Peyer's patch (tissue), 4 donors: ENCODE measurements at regions not wholly inside any gene's neighbourhood (a gene's known extent, or its start where the extent isn't known, plus 50 kb on each side); places are given as distances from the start of the nearest gene placed in this dataset.

ENCODE experiments used
- POLR2A ChIP-seq, 2 donors: fragments of 450-650 bp; IDR thresholded peaks; one replicate each; pipeline ENCODE4 v1.5.1; 2017; ENCODE audit warnings: antibody characterized with exemption in 2 of 2, mild to moderate bottlenecking in 2 of 2, moderate library complexity in 2 of 2
- TF ChIP-seq, protein P1 (sequence below), 6 experiments: fragments of 450-650 bp in 4 of 6; fragments of 200-600 bp in 2 of 6; sonication (generic) in 1 of 6; IDR thresholded peaks; one replicate each; pipeline ENCODE4 v1.5.1; 2017 to 2019; ENCODE audit warnings: antibody characterized with exemption in 6 of 6, mild to moderate bottlenecking in 3 of 6, moderate library complexity in 1 of 6

GRCh38 chr21:38983560-38983959 is 177.8 kb downstream of the ETS2 start:
- TF ChIP-seq, protein P1, sequence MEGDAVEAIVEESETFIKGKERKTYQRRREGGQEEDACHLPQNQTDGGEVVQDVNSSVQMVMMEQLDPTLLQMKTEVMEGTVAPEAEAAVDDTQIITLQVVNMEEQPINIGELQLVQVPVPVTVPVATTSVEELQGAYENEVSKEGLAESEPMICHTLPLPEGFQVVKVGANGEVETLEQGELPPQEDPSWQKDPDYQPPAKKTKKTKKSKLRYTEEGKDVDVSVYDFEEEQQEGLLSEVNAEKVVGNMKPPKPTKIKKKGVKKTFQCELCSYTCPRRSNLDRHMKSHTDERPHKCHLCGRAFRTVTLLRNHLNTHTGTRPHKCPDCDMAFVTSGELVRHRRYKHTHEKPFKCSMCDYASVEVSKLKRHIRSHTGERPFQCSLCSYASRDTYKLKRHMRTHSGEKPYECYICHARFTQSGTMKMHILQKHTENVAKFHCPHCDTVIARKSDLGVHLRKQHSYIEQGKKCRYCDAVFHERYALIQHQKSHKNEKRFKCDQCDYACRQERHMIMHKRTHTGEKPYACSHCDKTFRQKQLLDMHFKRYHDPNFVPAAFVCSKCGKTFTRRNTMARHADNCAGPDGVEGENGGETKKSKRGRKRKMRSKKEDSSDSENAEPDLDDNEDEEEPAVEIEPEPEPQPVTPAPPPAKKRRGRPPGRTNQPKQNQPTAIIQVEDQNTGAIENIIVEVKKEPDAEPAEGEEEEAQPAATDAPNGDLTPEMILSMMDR (IDR thresholded peaks at IDR 0.05), result no peak
- no peak for TF ChIP-seq POLR2A (IDR thresholded peaks at IDR 0.05)
